ENCODE measurements at regions not wholly inside any gene's neighbourhood (a gene's known extent, or its start where the extent isn't known, plus 50 kb on each side); places are given as distances from the start of the nearest gene placed in this dataset.
A peak's percentile ranks its signal among the peaks of the same experiment; 100 is the strongest.
"Not testable (repeated sequence)": the region's sequence is repeated elsewhere in the genome, so short reads cannot be mapped to it uniquely, and the experiment has no call there.

- peaks cover 46% of the 10 kb centered on the region for H3K9me3 Mint-ChIP-seq
- no peak overlapping the region for H3K4me3 Mint-ChIP-seq
- POLR2A ChIA-PET = no interaction called here
- no peaks in the 10 kb centered on the region for H3K27me3 Mint-ChIP-seq (ENCODE audit: low read depth)
- DNase-seq (ENCODE audit: low spot score) (no peak), ATAC-seq (no peak)
- H3K4me1 Mint-ChIP-seq = no peaks in the 10 kb centered on the region
- H3K36me3 Mint-ChIP-seq = peaks cover 27% of the 10 kb centered on the region
- TF ChIP-seq ZNF423 (CRISPR knock-in tag; IDR thresholded peaks at IDR 0.05) (no peak), ZBTB43 (CRISPR knock-in tag; IDR thresholded peaks at IDR 0.05) (no peak), TEAD1 (CRISPR knock-in tag; IDR thresholded peaks at IDR 0.05) (no peak), EMX1 (CRISPR knock-in tag; IDR thresholded peaks at IDR 0.05) (no peak), CBFB (CRISPR knock-in tag; IDR thresholded peaks at IDR 0.05; ENCODE audit: low read depth) (no peak), SP1 (CRISPR knock-in tag; conservative IDR thresholded peaks at IDR 0.05) (no peak), ZBTB21 (CRISPR knock-in tag; IDR thresholded peaks at IDR 0.05; ENCODE audit: borderline replicate concordance) (no peak), TEAD4 (CRISPR knock-in tag; IDR thresholded peaks at IDR 0.05) (no peak), ZNF263 (CRISPR knock-in tag; IDR thresholded peaks at IDR 0.05; ENCODE audit: low read depth) (no peak), HMGXB4 (CRISPR knock-in tag; IDR thresholded peaks at IDR 0.05) (no peak)
- CTCF ChIA-PET = no interaction called here
- H3K27ac Mint-ChIP-seq = no peak overlapping the region
These were observed 588.0 kb upstream of the HS3ST1 start for GRCh38 chr4:12016729-12017128.

GRCh38 chr4:12005471-12005870 lies 576.8 kb upstream of the HS3ST1 start:
- ChIA-PET CTCF (no interaction called here), POLR2A (no interaction called here)
- Mint-ChIP-seq H3K4me1 (no peaks in the 10 kb centered on the region), H3K9me3 (peaks cover 45% of the 10 kb centered on the region), H3K4me3 (no peak overlapping the region), H3K27me3 (ENCODE audit: low read depth) (no peaks in the 10 kb centered on the region), H3K27ac (no peak overlapping the region), H3K36me3 (peaks cover 20% of the 10 kb centered on the region)
- TF ChIP-seq RORB (CRISPR knock-in tag; IDR thresholded peaks at IDR 0.05) (no peak), CBFB (CRISPR knock-in tag; IDR thresholded peaks at IDR 0.05; ENCODE audit: low read depth) (no peak), E2F1 (CRISPR knock-in tag; IDR thresholded peaks at IDR 0.05) (no peak), CDX4 (CRISPR knock-in tag; IDR thresholded peaks at IDR 0.05; ENCODE audit: borderline replicate concordance) (no peak), KAT7 (CRISPR knock-in tag; IDR thresholded peaks at IDR 0.05; ENCODE audit: borderline replicate concordance) (no peak), FOXK1 (CRISPR knock-in tag; IDR thresholded peaks at IDR 0.05) (no peak), ATF6 (CRISPR knock-in tag; IDR thresholded peaks at IDR 0.05) (no peak), ELF4 (CRISPR knock-in tag; IDR thresholded peaks at IDR 0.05; ENCODE audit: low read depth) (no peak), TEAD1 (CRISPR knock-in tag; IDR thresholded peaks at IDR 0.05) (no peak), CREB1 (CRISPR knock-in tag; IDR thresholded peaks at IDR 0.05) (no peak), ZNF121 (CRISPR knock-in tag; IDR thresholded peaks at IDR 0.05) (no peak), E2F4 (CRISPR knock-in tag; IDR thresholded peaks at IDR 0.05; ENCODE audit: borderline replicate concordance, low read depth) (no peak), NFYB (CRISPR knock-in tag; conservative IDR thresholded peaks at IDR 0.05; ENCODE audit: low read depth) (no peak), ZNF416 (CRISPR knock-in tag; IDR thresholded peaks at IDR 0.05) (no peak), MAX (CRISPR knock-in tag; IDR thresholded peaks at IDR 0.05) (no peak), HMGXB4 (CRISPR knock-in tag; IDR thresholded peaks at IDR 0.05) (no peak), MYBL2 (CRISPR knock-in tag; IDR thresholded peaks at IDR 0.05) (no peak), NR2C2 (CRISPR knock-in tag; IDR thresholded peaks at IDR 0.05) (no peak)
- ATAC-seq (no peak), DNase-seq (ENCODE audit: low spot score) (no peak)

GRCh38 chr4:11996581-11996980 lies 567.9 kb upstream of the HS3ST1 start:
- Mint-ChIP-seq H3K9me3 (peaks cover 87% of the 10 kb centered on the region), H3K36me3 (peaks cover 75% of the 10 kb centered on the region)
- H3K27ac Mint-ChIP-seq; POLR2A ChIA-PET; H3K27me3 Mint-ChIP-seq (ENCODE audit: low read depth); CTCF ChIA-PET; H3K4me3 Mint-ChIP-seq; H3K4me1 Mint-ChIP-seq; ATAC-seq: not testable (repeated sequence)
- peak; percentile 18 for DNase-seq (ENCODE audit: low spot score)
